ENCODE measurements at regions not wholly inside any gene's neighbourhood (a gene's known extent, or its start where the extent isn't known, plus 50 kb on each side); places are given as distances from the start of the nearest gene placed in this dataset.

GRCh38 chr1:201686714-201687455, 142.1 kb upstream of the IPO9 start:
- no peak for DNase-seq (ENCODE audit: low read depth, low spot score)

DNA sequence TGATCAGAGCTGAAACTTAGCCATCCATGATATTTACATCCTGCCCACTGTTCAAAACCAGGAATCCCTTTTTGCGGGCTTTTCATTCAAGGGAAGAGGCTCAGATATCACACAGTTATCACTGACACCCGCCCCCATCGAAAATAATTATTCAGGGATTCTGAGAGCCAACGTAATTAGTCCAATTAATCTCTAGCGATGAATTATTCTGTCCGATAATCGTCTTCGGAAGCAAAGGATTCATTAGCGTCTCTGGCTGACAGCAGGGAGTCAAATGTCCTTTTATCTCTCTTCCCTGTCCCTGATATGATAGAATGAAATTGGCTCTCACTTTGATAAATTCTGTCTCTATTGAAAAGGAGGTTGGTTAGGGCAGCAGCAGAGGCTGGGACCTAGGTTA, 140.4 kb upstream of the IPO9 start:
- no peak for DNase-seq (ENCODE audit: low read depth, low spot score)

- DNase-seq (ENCODE audit: low read depth, low spot score) = no peak
Observed at GRCh38 chr1:201689647-201690046, 139.3 kb upstream of the IPO9 start.

DNA sequence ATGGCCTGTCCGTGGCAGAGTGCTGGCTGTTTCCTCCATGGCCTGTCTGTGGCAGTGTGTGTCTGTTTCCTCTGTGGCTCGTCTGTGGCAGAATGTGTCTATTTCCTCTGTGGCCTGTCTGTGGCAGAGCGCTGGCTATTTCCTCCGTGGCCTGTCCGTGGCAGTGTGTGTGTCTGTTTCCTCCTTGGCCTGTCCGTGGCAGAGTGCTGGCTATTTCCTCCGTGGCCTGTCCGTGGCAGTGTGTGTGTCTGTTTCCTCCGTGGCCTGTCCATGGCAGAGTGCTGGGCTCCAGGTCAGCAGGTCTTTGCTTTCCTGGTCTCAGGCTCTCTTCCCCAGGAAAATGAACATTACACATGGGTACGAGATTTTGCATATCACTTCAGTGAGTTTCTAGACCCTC, 138.4 kb upstream of the IPO9 start:
- no peak for DNase-seq (ENCODE audit: low read depth, low spot score)

- DNase-seq (ENCODE audit: low read depth, low spot score) = no peak
Observed at GRCh38 chr1:201691716-201692554, 137.0 kb upstream of the IPO9 start.

DNA sequence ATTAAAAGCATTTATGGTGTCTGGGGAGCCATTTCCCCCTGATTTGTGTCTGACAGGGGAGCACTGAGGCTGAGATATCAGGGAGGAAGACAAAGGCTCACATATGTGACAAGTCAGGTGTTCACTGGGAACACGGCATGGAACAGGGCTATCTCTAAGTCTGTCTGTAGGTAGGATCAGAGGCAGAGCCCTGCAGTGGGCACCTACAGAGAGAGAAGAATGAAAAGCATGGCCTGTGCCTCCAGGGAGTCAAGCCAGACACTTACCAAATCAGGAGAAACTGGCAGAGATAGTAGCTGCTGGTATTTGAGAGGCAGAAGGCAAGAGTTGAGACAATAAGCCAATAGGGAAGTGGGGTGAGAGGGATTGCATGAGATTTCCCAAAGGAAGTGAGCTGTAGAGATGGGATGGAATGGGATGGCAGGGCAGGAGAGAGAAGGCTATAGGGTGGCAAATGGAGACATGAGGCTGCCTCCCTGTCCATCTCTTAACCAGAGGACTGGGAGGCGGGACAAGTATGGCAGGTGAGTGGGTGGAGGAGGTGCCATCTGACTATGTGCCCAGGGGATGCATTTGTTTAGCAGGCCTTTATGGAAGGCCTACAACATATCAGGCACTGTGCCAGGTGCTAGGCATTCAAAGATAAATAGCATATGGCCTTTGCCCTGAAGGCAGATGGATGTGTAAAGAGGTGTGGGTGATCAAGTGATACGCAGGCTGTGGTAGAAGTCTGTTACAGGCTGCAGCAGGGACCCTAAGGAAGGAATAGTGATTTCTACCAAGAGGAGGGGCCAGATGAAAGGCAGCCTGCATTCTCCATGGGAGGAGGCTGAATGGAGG, 136.2 kb upstream of the IPO9 start:
- no peak for DNase-seq (ENCODE audit: low read depth, low spot score)

GRCh38 chr1:201693890-201694607, 134.9 kb upstream of the IPO9 start:
- DNase-seq (ENCODE audit: low read depth, low spot score) = no peak

- no peak for DNase-seq (ENCODE audit: low read depth, low spot score)
Observed at GRCh38 chr1:201694608-201695335, 134.2 kb upstream of the IPO9 start.

- DNase-seq (ENCODE audit: low read depth, low spot score) = no peak
Observed at GRCh38 chr1:201695607-201696006, 133.3 kb upstream of the IPO9 start.

DNA sequence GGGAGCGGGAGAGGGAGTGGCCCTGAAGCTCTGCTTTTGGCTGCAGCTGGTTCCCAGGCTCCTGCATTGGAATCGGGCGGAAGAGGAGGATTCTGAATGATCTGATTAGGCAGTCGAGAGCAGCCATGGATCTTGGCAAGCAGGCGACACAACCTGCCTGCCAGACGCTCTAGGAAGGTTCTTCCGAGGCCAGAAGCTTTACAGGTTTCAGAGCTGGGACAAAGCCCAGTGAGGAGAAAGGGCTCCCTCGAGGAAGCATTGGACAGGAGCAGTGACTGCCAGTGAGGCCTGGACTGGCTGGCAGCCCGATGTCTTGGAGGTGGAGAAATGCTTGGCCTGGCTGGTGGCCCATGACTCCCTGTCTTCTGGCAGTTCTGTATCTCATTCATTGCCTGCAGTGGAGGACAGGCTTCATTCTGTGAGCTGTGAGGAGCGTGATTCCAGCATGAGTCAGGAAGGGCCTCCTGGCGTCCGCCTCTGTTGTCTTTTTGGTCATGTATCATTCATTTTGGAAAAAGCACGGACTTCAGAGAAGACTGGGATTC, 132.7 kb upstream of the IPO9 start:
- DNase-seq (ENCODE audit: low read depth, low spot score) = no peak

GRCh38 chr1:201697174-201697573, 131.8 kb upstream of the IPO9 start:
- no peak for DNase-seq (ENCODE audit: low read depth, low spot score)

DNA sequence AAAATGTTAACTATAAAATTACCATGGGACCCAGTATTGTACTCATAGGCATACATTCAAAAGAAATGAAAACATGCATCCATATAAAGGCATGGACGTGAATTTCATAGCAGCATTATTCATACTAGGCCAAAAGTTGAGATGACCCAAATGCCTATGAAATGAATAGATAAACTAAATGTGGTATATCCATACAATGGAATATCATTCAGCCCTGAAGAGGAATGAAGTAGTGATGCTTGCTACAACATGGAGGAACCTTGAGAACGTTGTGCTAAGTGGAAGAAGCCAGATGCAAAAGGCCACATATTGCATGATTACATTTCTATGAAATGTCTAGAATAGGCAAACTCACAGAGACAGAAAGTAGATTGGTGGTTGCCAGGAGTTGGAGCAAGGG, 127.1 kb upstream of the IPO9 start:
- DNase-seq (ENCODE audit: low read depth, low spot score) = no peak

GRCh38 chr1:201702936-201703335, 126.0 kb upstream of the IPO9 start:
- DNase-seq (ENCODE audit: low read depth, low spot score) = no peak

DNA sequence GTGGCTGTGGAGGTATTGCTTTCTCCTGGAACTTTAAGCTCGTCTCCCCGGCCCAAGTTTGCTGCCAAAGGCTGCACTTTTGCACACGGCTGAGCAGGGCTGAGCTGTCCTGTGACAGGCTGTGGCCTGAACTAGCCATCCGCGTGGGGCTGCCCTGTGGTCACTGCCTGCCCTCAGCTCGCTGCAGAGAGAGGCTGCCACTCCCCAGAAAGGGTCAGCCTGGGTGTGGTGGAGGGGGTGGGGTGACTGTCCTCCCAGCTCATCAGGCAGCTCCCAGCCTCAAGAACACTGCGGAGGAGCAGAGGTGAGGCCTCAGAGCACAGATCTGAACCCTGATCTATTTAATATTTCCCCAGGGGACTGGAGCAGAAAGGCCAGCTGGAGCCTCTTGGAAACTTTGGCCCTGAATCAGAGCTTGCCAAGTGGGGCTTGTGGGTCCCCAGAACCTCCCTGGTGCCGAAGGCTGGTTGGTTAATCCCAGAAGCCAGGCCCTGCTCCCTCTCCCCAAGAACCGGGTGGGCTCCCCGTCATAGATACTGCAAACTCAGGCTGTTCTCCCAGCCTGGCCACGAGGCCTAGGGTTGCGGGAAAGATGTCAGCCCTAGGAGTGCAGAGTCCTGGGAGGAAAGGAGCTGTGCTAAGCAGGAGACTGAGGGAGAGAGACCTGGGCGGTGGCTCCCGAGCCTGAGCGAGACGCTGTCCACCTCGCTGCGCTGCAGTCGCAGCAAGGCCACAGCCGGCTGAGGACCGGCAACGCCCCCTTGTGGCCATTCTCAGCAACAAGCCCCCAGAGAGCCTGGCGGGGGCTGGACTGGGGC, 125.1 kb upstream of the IPO9 start:
- no peak for DNase-seq (ENCODE audit: low read depth, low spot score)

- DNase-seq (ENCODE audit: low read depth, low spot score) = no peak
Observed at GRCh38 chr1:201704439-201704792, 124.5 kb upstream of the IPO9 start.

GRCh38 chr1:201705389-201705788, 123.6 kb upstream of the IPO9 start:
- no peak for DNase-seq (ENCODE audit: low read depth, low spot score)

- DNase-seq (ENCODE audit: low read depth, low spot score) = no peak
Observed at GRCh38 chr1:201706109-201706508, 122.8 kb upstream of the IPO9 start.

GRCh38 chr1:201707027-201707426, 121.9 kb upstream of the IPO9 start:
- DNase-seq (ENCODE audit: low read depth, low spot score) = no peak

GRCh38 chr1:201707656-201708055, 121.3 kb upstream of the IPO9 start:
- DNase-seq (ENCODE audit: low read depth, low spot score) = no peak

- DNase-seq (ENCODE audit: low read depth, low spot score) = no peak
Observed at GRCh38 chr1:201708085-201708512, 120.9 kb upstream of the IPO9 start.

All from iPS DF 19.7 (cell line).